ENCODE measurements at regions not wholly inside any gene's neighbourhood (a gene's known extent, or its start where the extent isn't known, plus 50 kb on each side); places are given as distances from the start of the nearest gene placed in this dataset.

DNA sequence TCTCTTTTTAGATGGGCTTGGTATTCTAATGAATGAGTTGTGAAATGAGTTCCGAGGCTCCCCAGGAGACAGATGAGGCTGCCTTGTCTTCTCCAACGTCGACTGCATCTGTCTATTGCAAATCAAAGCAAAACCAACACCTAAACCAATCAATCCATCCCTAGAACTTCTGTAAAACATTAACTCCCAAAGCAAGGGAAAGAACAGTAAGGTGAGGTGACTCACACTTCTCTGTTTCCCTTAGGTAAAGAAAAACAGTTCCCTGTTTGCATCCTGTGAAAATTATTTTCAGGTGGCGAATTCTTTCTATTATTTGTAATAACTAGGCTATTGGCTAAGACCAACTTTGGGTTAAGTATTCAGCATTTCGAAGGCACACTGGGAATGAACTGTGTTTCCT, 249.4 kb downstream of the EPHA4 start:
- TF ChIP-seq, protein P1, sequence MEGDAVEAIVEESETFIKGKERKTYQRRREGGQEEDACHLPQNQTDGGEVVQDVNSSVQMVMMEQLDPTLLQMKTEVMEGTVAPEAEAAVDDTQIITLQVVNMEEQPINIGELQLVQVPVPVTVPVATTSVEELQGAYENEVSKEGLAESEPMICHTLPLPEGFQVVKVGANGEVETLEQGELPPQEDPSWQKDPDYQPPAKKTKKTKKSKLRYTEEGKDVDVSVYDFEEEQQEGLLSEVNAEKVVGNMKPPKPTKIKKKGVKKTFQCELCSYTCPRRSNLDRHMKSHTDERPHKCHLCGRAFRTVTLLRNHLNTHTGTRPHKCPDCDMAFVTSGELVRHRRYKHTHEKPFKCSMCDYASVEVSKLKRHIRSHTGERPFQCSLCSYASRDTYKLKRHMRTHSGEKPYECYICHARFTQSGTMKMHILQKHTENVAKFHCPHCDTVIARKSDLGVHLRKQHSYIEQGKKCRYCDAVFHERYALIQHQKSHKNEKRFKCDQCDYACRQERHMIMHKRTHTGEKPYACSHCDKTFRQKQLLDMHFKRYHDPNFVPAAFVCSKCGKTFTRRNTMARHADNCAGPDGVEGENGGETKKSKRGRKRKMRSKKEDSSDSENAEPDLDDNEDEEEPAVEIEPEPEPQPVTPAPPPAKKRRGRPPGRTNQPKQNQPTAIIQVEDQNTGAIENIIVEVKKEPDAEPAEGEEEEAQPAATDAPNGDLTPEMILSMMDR (IDR thresholded peaks at IDR 0.05), result no peak
- no peak for TF ChIP-seq POLR2A (IDR thresholded peaks at IDR 0.05)
